GM23248 (cell line): ENCODE measurements at regions not wholly inside any gene's neighbourhood (a gene's known extent, or its start where the extent isn't known, plus 50 kb on each side); places are given as distances from the start of the nearest gene placed in this dataset.

Experiments used
- EZH2 ChIP-seq: fragments of 200-600 bp; sonication (generic); IDR thresholded peaks from 2 replicates; pipeline ENCODE4 v1.6.1; 2018; ENCODE audit warnings: antibody characterized with exemption, mild to moderate bottlenecking; ENCODE audit not compliant: insufficient read depth, poor library complexity, severe bottlenecking
- EZH2phosphoT487 ChIP-seq: fragments of 200-600 bp; sonication (generic); IDR thresholded peaks from 2 replicates; pipeline ENCODE4 v1.6.1; 2018; ENCODE audit warnings: antibody characterized with exemption, moderate library complexity, mild to moderate bottlenecking, low read depth; ENCODE audit not compliant: insufficient read depth

DNA sequence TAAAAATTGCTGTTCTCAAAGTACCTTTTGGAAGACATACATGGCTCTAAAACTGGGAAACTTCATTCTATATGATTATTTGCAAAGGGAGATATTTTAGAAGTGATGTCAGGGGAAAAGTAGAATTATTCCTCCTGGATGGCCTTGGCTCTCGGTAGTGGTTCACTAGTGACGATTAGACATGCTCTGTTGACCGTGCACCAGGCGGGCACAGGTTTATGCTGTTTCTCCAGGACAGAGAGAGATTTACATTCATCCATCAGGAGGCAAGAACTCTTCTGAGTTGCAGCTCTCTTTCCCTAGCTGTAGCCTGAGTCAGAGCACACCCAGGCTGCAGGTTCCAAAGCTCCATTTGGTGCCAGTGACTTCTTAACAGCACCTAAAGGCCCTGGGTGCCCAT is 184.9 kb upstream of the WDR11 start:
- TF ChIP-seq EZH2phosphoT487 = no peak
- no peak for TF ChIP-seq EZH2
